Activated T-cell treated with anti-CD3 and anti-CD28 coated beads for 1 hour (primary cell): ENCODE measurements at regions not wholly inside any gene's neighbourhood (a gene's known extent, or its start where the extent isn't known, plus 50 kb on each side); places are given as distances from the start of the nearest gene placed in this dataset.
"Not testable (repeated sequence)": the region's sequence is repeated elsewhere in the genome, so short reads cannot be mapped to it uniquely, and the experiment has no call there.

Source experiments
- DNase-seq: peaks from one replicate; pipeline ENCODE4 v3.0.0-alpha.2; 2020; ENCODE audit warnings: low read depth

- DNase-seq = no peak
These were observed 571.2 kb upstream of the ACVR2A start for GRCh38 chr2:147273628-147274027.

DNA sequence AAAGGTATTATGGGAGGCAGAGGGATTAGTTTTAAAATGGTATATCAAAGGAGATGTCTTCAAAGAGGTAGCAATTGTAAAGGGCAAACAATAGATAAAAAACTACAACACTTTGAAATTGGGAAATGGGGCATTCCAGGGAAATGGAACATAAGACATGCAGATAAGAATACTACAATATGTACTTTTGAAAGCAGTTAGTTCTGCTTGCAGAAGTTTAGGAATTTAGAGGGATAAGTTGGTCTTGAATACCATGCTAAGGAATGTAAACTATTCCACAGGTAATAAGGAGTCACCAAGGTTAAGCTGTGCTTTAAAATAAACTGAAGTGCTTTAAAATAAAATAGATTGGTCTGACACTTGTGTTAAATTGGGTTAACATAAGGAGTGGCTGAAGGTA lies 571.7 kb upstream of the ACVR2A start:
- DNase-seq = no peak

GRCh38 chr2:147269581-147269980 lies 575.2 kb upstream of the ACVR2A start:
- DNase-seq = not testable (repeated sequence)

DNA sequence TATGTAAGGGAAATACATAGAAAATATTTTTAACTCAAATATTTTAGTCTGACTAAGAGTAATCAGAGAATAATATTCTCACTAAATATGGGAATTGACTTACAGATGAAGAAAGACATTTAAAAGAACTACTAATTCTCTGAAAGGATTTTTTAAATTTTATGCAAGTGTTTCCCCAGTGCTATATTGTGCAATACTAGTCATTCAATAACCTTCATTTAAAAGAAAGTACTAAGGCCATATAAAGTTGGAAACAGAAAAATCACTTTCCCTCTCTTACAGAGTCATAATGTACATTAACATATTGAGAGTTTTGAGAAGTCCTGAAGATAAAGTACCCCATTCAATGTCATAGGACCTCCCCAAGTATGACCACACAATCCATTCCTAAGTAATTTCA lies 584.6 kb upstream of the ACVR2A start:
- no peak for DNase-seq

GRCh38 chr2:147255812-147256211 lies 589.0 kb upstream of the ACVR2A start:
- no peak for DNase-seq

GRCh38 chr2:147250652-147251356 lies 594.0 kb upstream of the ACVR2A start:
- DNase-seq = no peak

- DNase-seq = no peak
These were observed 597.1 kb upstream of the ACVR2A start for GRCh38 chr2:147247749-147248148.

- no peak for DNase-seq
These were observed 602.4 kb upstream of the ACVR2A start for GRCh38 chr2:147242445-147242844.

- no peak for DNase-seq
These were observed 608.2 kb upstream of the ACVR2A start for GRCh38 chr2:147236601-147237000.

GRCh38 chr2:147232225-147232669 lies 612.6 kb upstream of the ACVR2A start:
- no peak for DNase-seq

GRCh38 chr2:147231607-147232006 lies 613.2 kb upstream of the ACVR2A start:
- no peak for DNase-seq

GRCh38 chr2:147231081-147231480 lies 613.7 kb upstream of the ACVR2A start:
- no peak for DNase-seq

DNA sequence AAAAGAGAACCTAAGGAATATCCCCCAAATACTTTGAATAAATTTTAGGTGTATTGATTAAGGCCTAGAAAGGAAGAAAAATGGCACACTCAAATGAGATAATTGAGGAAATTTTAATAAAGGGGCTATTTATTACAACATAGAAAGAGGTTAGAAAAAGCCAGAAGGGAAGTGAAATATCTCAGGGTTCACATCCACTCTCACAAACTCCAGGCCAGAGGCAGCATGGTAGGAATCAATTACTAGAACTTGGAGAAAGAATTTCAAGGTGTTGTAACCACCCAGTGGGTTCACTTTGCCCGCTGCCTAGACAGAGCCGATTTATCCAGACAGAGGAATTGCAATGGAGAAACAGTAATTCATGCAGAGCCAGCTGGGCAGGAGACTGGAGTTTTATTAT lies 617.5 kb upstream of the ACVR2A start:
- no peak for DNase-seq

- DNase-seq = no peak
These were observed 620.8 kb upstream of the ACVR2A start for GRCh38 chr2:147224070-147224469.

- no peak for DNase-seq
These were observed 621.2 kb upstream of the ACVR2A start for GRCh38 chr2:147223553-147224060.

- DNase-seq = no peak
These were observed 621.7 kb upstream of the ACVR2A start for GRCh38 chr2:147223119-147223518.

DNA sequence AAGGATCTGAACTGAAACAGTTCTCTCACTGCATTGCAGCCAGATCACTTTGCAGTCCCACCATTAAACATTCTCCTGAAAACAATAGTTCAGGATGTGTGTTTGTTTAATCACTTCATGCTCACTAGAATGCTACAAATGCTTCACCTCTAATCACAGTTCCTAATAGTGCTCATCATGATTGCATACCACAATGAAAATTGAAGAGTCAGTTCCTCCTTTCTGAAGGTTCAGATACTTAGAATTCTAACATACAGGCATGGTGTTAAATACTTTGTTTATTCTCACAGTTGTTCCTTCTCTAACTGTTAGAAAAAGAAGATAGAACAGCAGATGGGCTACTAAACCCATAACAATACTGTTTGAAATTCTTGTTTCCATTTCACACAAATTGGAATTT lies 622.3 kb upstream of the ACVR2A start:
- no peak for DNase-seq

DNA sequence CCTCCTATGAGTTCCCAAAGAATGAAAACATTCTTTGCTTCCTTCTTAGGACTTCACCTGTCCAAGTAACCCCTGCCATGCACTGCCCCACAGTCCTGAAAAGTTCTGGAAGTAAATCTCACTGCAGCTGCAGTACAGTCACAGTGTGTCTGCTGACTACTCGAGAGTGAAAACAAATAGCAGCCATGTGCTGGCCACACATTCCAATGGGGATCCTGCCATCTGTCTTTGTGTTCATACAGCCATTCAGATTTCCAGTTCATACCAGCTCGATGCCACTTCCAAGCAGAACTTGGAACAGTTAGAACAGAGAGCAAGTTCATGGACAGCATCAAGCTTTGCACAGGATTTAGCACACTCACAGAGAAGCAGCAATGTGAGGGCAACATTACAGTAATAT lies 629.9 kb upstream of the ACVR2A start:
- no peak for DNase-seq

DNA sequence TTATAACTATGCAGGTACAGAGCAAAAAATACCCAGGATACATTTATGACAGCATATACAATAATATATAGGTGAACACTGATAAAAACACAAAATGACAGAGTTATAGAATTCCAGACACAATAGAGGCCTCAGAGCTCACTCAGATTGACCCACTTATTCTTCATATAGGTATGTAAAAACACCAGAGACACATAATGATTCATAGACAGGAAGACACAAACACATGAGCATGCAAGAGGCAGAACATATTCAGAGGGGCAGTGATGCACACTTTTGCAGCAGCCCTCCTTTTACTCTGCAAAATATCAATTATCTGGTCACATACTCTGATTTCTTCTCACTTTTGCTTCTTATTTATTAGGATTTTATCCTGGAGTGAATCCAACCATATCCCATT lies 633.3 kb upstream of the ACVR2A start:
- no peak for DNase-seq

GRCh38 chr2:147204102-147204501 lies 640.7 kb upstream of the ACVR2A start:
- DNase-seq = no peak

DNA sequence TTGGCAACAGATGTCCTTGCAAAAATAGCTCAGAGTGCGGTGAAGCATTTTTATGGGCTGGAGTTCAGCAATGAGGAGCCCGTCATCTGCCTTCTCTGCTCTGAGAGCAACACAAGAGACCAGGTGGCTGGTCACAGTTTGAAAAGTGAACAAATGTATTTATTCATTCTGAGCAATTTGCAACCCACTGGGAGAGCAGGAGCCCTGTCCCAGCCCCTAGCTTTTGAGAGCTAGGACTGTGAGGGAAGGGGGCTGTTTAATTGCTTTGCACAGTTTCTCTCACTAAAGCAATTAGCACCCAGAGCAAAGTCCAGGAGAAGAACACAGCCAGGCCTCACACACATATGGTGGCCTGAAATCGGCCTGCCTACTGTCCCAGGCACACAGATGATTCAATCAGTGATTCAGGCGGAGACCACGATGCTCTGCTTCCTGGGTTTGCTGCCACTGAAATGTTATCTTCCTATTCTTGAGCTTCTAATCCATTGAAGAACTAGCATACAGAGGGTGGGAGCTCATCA lies 646.1 kb upstream of the ACVR2A start:
- no peak for DNase-seq

GRCh38 chr2:147197754-147198483 lies 646.9 kb upstream of the ACVR2A start:
- no peak for DNase-seq

DNA sequence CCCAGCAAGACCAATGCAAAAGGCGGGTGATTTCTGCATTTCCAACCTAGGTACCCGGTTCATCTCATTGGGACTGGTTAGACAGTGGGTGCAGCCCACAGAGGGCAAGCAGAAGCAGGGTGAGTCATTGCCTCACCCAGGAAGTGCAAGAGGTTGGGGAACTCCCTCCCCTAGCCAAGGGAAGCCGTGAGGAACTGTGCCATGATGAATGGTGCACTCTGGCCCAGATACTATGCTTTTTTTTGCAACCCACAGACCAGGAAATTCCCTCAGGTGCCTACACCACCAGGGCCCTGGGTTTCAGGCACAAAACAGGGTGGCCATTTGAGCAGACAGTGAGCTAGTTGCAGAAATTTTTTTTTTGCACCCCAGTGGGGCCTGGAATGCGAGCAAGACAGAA lies 662.6 kb upstream of the ACVR2A start:
- DNase-seq = peak; percentile 20
